BJ (cell line): ENCODE measurements at regions not wholly inside any gene's neighbourhood (a gene's known extent, or its start where the extent isn't known, plus 50 kb on each side); places are given as distances from the start of the nearest gene placed in this dataset.

ENCODE experiments used
- CTCF ChIA-PET: fragments of 350-600 bp; formaldehyde crosslinking; extraction: SDS; loops from one replicate; lab custom pipeline; 2021; ENCODE audit warnings: antibody characterized with exemption, inconsistent platforms; lab: Yijun Ruan, JAX
- POLR2A ChIA-PET: fragments of 300-600 bp; sonication (Branson Sonifier 250); formaldehyde crosslinking; extraction: SDS; loops from one replicate; lab custom pipeline; 2021; ENCODE audit warnings: antibody characterized with exemption; lab: Charles Lee
- DNase-seq: peaks from one replicate; pipeline ENCODE4 v3.0.0-alpha.2; 2011; ENCODE audit warnings: low read depth
- H3K27me3 ChIP-seq: 2 replicates; pipeline ENCODE4 v1.6.0; 2011; ENCODE audit warnings: low read length; ENCODE audit not compliant: control insufficient read depth, insufficient read depth
- H3K36me3 ChIP-seq: 2 replicates; pipeline ENCODE4 v1.5.1; 2011; ENCODE audit warnings: low read length; ENCODE audit not compliant: control insufficient read depth, insufficient read depth
- H3K4me3 ChIP-seq: 2 replicates; pipeline ENCODE4 v1.5.1; 2011; ENCODE audit warnings: low read depth, mild to moderate bottlenecking, control low read depth, low read length
- TF ChIP-seq, protein P1 (sequence below): IDR thresholded peaks from 2 replicates; pipeline ENCODE4 v1.5.1; 2011; ENCODE audit warnings: low read depth, mild to moderate bottlenecking, control low read depth, inconsistent platforms, low read length, moderate library complexity; ENCODE audit not compliant: insufficient read depth

DNA sequence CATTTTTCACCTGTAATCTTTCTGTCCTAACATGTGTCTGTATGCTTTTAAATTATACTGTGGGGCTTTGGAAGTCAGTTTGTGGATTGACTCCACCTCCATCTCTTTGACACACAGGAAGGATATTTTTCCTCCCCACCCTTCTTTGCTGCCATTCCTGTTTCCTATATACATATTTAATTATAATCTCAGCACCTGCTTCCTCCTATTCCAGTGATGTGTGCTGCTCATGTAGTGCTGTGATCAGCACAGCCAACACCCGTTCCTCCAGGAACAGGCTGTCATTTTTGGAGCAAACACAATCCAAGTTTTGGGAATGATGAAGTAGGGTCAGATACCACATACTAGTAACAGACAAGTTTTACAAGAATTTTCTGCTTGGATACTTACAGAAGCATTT, 135.0 kb upstream of the PRPS1L1 start:
- Histone ChIP-seq H3K27me3 (no peaks in the 10 kb centered on the region), H3K4me3 (no peak overlapping the region), H3K36me3 (no peaks in the 10 kb centered on the region)
- ChIA-PET CTCF (interaction anchor here (1.8 kb wide), 1 partner anchor 11 kb away, joined by 4 read pairs; no protein-coding TSS in a partner anchor), POLR2A (no interaction called here)
- DNase-seq, result no peak
- TF ChIP-seq, protein P1, sequence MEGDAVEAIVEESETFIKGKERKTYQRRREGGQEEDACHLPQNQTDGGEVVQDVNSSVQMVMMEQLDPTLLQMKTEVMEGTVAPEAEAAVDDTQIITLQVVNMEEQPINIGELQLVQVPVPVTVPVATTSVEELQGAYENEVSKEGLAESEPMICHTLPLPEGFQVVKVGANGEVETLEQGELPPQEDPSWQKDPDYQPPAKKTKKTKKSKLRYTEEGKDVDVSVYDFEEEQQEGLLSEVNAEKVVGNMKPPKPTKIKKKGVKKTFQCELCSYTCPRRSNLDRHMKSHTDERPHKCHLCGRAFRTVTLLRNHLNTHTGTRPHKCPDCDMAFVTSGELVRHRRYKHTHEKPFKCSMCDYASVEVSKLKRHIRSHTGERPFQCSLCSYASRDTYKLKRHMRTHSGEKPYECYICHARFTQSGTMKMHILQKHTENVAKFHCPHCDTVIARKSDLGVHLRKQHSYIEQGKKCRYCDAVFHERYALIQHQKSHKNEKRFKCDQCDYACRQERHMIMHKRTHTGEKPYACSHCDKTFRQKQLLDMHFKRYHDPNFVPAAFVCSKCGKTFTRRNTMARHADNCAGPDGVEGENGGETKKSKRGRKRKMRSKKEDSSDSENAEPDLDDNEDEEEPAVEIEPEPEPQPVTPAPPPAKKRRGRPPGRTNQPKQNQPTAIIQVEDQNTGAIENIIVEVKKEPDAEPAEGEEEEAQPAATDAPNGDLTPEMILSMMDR, result no peak

DNA sequence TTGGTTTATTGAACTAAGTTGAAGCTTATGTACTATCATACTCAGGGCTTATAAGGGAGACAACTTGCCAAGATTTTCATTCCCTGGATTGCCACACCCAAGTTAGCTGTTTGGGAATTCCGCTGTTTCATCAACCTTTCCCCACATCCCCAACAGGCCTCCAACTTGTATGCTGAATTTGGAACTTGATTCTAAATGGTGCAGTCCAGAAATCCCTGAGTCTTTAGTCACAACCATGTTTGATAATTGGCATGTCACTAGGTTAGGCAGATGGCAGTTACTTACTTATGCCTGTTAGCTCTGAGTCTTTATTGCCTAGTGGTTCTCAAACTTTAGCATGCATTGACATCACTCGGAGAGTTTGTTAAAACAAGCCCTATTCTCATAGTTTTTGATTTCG, 135.4 kb upstream of the PRPS1L1 start:
- Histone ChIP-seq H3K36me3 (no peaks in the 10 kb centered on the region), H3K27me3 (no peaks in the 10 kb centered on the region), H3K4me3 (no peak overlapping the region)
- ChIA-PET CTCF (interaction anchor here (1.8 kb wide), 1 partner anchor 11 kb away, joined by 4 read pairs; no protein-coding TSS in a partner anchor), POLR2A (no interaction called here)
- DNase-seq, result no peak
- TF ChIP-seq, protein P1, result no peak

DNA sequence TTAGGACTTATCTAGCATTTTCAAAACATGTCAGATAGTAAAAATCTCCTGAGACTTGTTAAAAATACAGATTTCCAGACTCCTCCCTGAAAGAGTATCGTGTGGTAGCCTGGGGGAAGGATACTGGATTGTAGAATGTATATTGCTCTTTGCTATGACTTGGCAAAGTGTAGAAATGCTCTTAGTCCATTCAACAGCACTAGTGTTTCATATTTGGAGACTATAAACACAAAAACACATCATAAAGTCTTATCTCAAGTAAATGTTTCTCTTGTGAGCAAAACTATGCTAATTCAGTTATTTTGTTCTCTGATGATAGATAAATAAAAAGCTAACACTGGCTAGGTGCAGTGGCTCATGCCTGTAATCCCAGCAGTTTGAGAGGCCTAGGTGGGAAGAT, 137.5 kb upstream of the PRPS1L1 start:
- ChIA-PET CTCF (no interaction called here), POLR2A (no interaction called here)
- TF ChIP-seq, protein P1, result no peak
- no peak for DNase-seq
- H3K36me3 ChIP-seq, result no peaks in the 10 kb centered on the region
- no peak overlapping the region for H3K4me3 ChIP-seq
- H3K27me3 ChIP-seq, result no peaks in the 10 kb centered on the region

DNA sequence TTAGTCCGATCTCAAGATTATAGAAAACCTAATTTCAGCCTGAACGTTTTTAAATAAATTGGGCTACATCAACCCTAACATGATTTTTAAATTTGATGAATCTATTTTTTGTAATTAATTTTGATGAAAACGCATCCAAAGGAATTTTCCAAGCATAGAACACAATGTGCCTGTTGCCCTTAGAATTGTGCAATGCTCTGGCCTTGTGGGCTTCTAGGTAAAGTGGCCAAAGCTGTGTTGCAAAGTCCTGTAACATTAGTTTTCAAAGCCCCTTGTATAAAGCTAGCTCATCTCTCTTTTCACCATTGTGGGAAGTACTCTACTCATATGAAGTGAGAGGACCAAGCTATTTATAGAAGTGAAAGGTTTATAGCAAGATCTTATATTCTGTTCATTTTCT, 138.4 kb upstream of the PRPS1L1 start:
- no peak for DNase-seq
- CTCF ChIA-PET, result no interaction called here
- TF ChIP-seq, protein P1, result no peak

DNA sequence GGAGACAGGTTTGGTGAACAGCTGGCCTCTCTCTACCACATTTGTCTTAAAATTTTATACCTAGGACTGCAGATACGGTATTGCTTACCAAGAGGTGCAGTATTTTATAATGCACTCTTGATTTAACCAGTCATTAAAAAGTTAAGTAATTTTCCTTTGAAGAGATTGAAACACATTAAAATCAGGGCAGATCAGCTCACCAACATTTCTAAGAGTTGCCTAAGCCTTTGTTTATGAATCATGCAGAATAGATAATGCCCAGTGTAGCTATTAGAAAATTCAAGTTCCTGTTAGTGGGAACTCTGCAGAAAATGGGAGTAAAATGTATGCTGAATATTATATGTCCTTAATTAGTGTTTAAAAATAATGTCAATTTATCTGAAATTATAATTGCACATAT, 140.2 kb upstream of the PRPS1L1 start:
- ChIA-PET POLR2A (no interaction called here), CTCF (no interaction called here)
- no peak overlapping the region for H3K4me3 ChIP-seq
- no peaks in the 10 kb centered on the region for H3K27me3 ChIP-seq
- H3K36me3 ChIP-seq, result no peaks in the 10 kb centered on the region
- DNase-seq, result no peak
- TF ChIP-seq, protein P1, result no peak

More for the DNA sequence above, 138.4 kb upstream of the PRPS1L1 start:
- POLR2A ChIA-PET, result no interaction called here
- H3K27me3 ChIP-seq, result no peaks in the 10 kb centered on the region
- H3K4me3 ChIP-seq, result no peak overlapping the region
- no peaks in the 10 kb centered on the region for H3K36me3 ChIP-seq
